ENCODE measurements at regions not wholly inside any gene's neighbourhood (a gene's known extent, or its start where the extent isn't known, plus 50 kb on each side); places are given as distances from the start of the nearest gene placed in this dataset.
"Not testable (repeated sequence)": the region's sequence is repeated elsewhere in the genome, so short reads cannot be mapped to it uniquely, and the experiment has no call there.

DNA sequence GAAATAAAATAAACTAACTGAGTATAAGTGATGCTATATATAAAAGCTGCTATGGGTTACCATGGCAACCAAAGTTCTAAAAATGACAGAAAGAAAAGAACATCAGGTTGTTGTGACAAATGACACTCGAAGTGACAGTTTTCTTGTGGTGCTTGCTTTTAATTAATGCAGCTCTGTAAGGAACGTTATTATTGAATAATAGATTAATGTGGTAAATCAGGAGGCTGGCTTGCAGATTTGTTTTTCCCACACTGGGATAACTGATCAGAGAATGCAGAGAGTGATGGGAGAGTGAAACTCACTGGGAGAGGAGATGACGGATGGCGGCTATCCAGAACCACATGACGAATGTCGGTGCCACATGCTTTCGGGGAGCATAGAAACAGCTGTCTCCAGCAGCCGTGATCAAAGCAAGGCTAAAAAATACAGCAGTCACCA is 207.0 kb upstream of the ATP10A start:
- ATAC-seq, result no peak
- no peak for DNase-seq
- POLR2A ChIA-PET, result interaction anchor here (1.1 kb wide), 1 partner anchor 9 kb away, joined by 4 read pairs; no protein-coding TSS in a partner anchor
- no peaks in the 10 kb centered on the region for H3K36me3 Mint-ChIP-seq (ENCODE audit: low read depth)
- H3K9me3 Mint-ChIP-seq, result no peaks in the 10 kb centered on the region
- no peak overlapping the region for H3K4me3 Mint-ChIP-seq
- intact Hi-C loops (cut with micrococcal nuclease), result no loop called here
- TF ChIP-seq CTCF (IDR thresholded peaks at IDR 0.05), result no peak
- H3K4me1 Mint-ChIP-seq (ENCODE audit: low read depth), result peaks cover 11% of the 10 kb centered on the region
- CTCF ChIA-PET, result interaction anchor here (1.0 kb wide), 1 partner anchor 11 kb away, joined by 4 read pairs; no protein-coding TSS in a partner anchor
- H3K27ac Mint-ChIP-seq, result no peak overlapping the region
- H3K27me3 Mint-ChIP-seq, result peaks cover 13% of the 10 kb centered on the region

DNA sequence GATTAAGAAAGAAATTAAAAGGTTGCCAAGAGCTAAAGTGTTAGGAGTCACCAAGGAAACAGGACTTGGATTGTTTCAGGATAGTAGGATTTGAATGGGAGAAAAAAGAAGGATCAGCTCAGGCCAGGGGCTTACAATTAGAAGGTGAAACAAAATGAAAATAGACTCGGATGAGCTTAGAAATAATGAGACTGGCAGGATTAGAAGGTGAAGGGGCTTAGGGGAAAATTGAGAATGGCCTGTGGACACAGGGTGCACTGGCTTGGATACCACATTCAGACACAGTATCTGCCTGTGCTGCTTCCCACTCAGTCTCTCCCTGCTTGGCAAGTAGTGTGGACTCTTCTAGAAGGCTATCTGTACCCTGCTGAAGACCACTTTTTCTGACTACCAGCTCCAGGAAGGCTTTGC is 206.1 kb upstream of the ATP10A start:
- Mint-ChIP-seq H3K27me3 (peaks cover 13% of the 10 kb centered on the region), H3K36me3 (ENCODE audit: low read depth) (no peaks in the 10 kb centered on the region), H3K9me3 (no peaks in the 10 kb centered on the region), H3K27ac (no peak overlapping the region), H3K4me1 (ENCODE audit: low read depth) (peaks cover 8% of the 10 kb centered on the region), H3K4me3 (no peak overlapping the region)
- ChIA-PET POLR2A (no interaction called here), CTCF (interaction anchor here (1.0 kb wide), 1 partner anchor 12 kb away, joined by 4 read pairs; no protein-coding TSS in a partner anchor)
- DNase-seq (no peak), ATAC-seq (no peak)
- intact Hi-C loops (cut with micrococcal nuclease), result no loop called here
- TF ChIP-seq CTCF (IDR thresholded peaks at IDR 0.05), result no peak

- intact Hi-C loops (cut with micrococcal nuclease), result no loop called here
- CTCF ChIA-PET, result no interaction called here
- Mint-ChIP-seq H3K27ac (no peak overlapping the region), H3K4me1 (ENCODE audit: low read depth) (no peaks in the 10 kb centered on the region), H3K4me3 (no peak overlapping the region), H3K36me3 (ENCODE audit: low read depth) (no peaks in the 10 kb centered on the region), H3K27me3 (peaks cover 13% of the 10 kb centered on the region), H3K9me3 (no peaks in the 10 kb centered on the region)
- TF ChIP-seq CTCF (IDR thresholded peaks at IDR 0.05), result no peak
- DNase-seq, result no peak
- POLR2A ChIA-PET, result no interaction called here
- no peak for ATAC-seq
Observed at GRCh38 chr15:26066896-26067295, 203.8 kb upstream of the ATP10A start.

GRCh38 chr15:26065723-26066122 is 202.6 kb upstream of the ATP10A start:
- no peak overlapping the region for H3K4me3 Mint-ChIP-seq
- TF ChIP-seq CTCF (IDR thresholded peaks at IDR 0.05), result no peak
- H3K27me3 Mint-ChIP-seq, result peaks cover 9% of the 10 kb centered on the region

DNA sequence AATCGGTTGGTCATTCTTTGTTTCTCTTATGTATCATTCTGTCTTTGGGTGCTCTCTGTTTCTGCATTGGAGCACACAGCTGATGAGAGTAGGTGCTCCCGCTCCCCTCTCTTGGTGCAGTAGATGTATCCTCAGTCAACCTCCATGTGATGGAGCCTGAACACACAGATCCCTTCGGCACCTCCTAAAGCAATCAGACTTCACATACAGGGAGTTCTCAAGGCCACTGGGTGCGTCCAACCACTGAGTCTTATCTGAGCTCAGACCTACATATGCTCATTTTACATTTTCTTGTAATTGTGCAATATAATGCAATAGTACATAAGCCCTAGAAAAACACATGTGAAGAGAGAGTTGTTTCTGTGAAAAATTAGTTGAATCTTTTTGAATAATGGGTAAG is 198.1 kb upstream of the ATP10A start:
- Mint-ChIP-seq H3K4me1 (ENCODE audit: low read depth) (no peaks in the 10 kb centered on the region), H3K9me3 (no peaks in the 10 kb centered on the region), H3K27me3 (no peaks in the 10 kb centered on the region), H3K27ac (no peak overlapping the region), H3K36me3 (ENCODE audit: low read depth) (no peaks in the 10 kb centered on the region), H3K4me3 (no peak overlapping the region)
- ChIA-PET CTCF (no interaction called here), POLR2A (no interaction called here)
- intact Hi-C loops (cut with micrococcal nuclease), result no loop called here
- no peak for TF ChIP-seq CTCF (IDR thresholded peaks at IDR 0.05)
- ATAC-seq (no peak), DNase-seq (no peak)

More at GRCh38 chr15:26065723-26066122, 202.6 kb upstream of the ATP10A start:
- CTCF ChIA-PET, result no interaction called here
- Mint-ChIP-seq H3K9me3 (no peaks in the 10 kb centered on the region), H3K27ac (no peak overlapping the region), H3K4me1 (ENCODE audit: low read depth) (no peaks in the 10 kb centered on the region), H3K36me3 (ENCODE audit: low read depth) (no peaks in the 10 kb centered on the region)
- DNase-seq, result no peak
- ATAC-seq, result no peak
- intact Hi-C loops (cut with micrococcal nuclease), result no loop called here
- POLR2A ChIA-PET, result no interaction called here

- DNase-seq; H3K9me3 Mint-ChIP-seq; H3K27me3 Mint-ChIP-seq; H3K36me3 Mint-ChIP-seq (ENCODE audit: low read depth); H3K4me1 Mint-ChIP-seq (ENCODE audit: low read depth); ATAC-seq; POLR2A ChIA-PET; intact Hi-C loops (cut with micrococcal nuclease); H3K4me3 Mint-ChIP-seq; CTCF ChIA-PET; H3K27ac Mint-ChIP-seq: not testable (repeated sequence)
Observed at GRCh38 chr15:26056766-26057165, 193.6 kb upstream of the ATP10A start.
